Esophagus squamous epithelium (tissue), 4 donors: ENCODE measurements at regions not wholly inside any gene's neighbourhood (a gene's known extent, or its start where the extent isn't known, plus 50 kb on each side); places are given as distances from the start of the nearest gene placed in this dataset.
A peak's percentile ranks its signal among the peaks of the same experiment; 100 is the strongest.

Experiments used
- CTCF ChIP-seq, 6 experiments: fragments of 450-650 bp in 4 of 6; fragments of 200-600 bp in 2 of 6; sonication (generic) in 2 of 6; IDR thresholded peaks; one replicate each; pipeline ENCODE4 v1.5.1; 2016 to 2019; ENCODE audit warnings: antibody characterized with exemption in 6 of 6, mild to moderate bottlenecking in 4 of 6, moderate library complexity in 4 of 6
- POLR2A ChIP-seq, 4 donors: fragments of 450-650 bp; IDR thresholded peaks; one replicate each; pipeline ENCODE4 v1.6.1; 2017; ENCODE audit warnings: antibody characterized with exemption in 4 of 4, mild to moderate bottlenecking in 4 of 4, moderate library complexity in 3 of 4

- TF ChIP-seq POLR2A (IDR thresholded peaks at IDR 0.05) (no peak), CTCF (IDR thresholded peaks at IDR 0.05) (peak in 1 of 6 experiments; percentile 17)
These were observed 70.4 kb downstream of the RPL10L start for GRCh38 chr14:46581036-46581671.
